C4-2B (cell line): ENCODE measurements at regions not wholly inside any gene's neighbourhood (a gene's known extent, or its start where the extent isn't known, plus 50 kb on each side); places are given as distances from the start of the nearest gene placed in this dataset.

ENCODE experiments used
- H3K27ac ChIP-seq: fragments of 450-650 bp; 2 replicates; pipeline ENCODE4 v1.5.1; 2017
- CTCF ChIP-seq: fragments of 450-650 bp; conservative IDR thresholded peaks from 2 replicates; pipeline ENCODE4 v1.5.1; 2017; ENCODE audit warnings: mild to moderate bottlenecking
- ZFX ChIP-seq: fragments of 450-650 bp; IDR thresholded peaks from 2 replicates; pipeline ENCODE4 v1.6.1; 2017

GRCh38 chr2:128404709-128405466, 86.2 kb upstream of the HS6ST1 start:
- no peak overlapping the region for H3K27ac ChIP-seq
- TF ChIP-seq CTCF (no peak), ZFX (no peak)

GRCh38 chr2:128405467-128405900, 86.8 kb upstream of the HS6ST1 start:
- TF ChIP-seq CTCF (no peak), ZFX (no peak)

GRCh38 chr2:128405981-128406613, 87.4 kb upstream of the HS6ST1 start:
- TF ChIP-seq CTCF (no peak), ZFX (no peak)
- H3K27ac ChIP-seq = no peak overlapping the region

More at GRCh38 chr2:128405467-128405900, 86.8 kb upstream of the HS6ST1 start:
- no peak overlapping the region for H3K27ac ChIP-seq

GRCh38 chr2:128406736-128407554, 88.3 kb upstream of the HS6ST1 start:
- no peak for TF ChIP-seq ZFX
- H3K27ac ChIP-seq = no peak overlapping the region

- no peak overlapping the region for H3K27ac ChIP-seq
- no peak for TF ChIP-seq CTCF
- no peak for TF ChIP-seq ZFX
Measured at GRCh38 chr2:128408349-128409305, 90.0 kb upstream of the HS6ST1 start.

GRCh38 chr2:128409326-128410034, 90.8 kb upstream of the HS6ST1 start:
- no peak for TF ChIP-seq CTCF
- no peak for TF ChIP-seq ZFX
- no peak overlapping the region for H3K27ac ChIP-seq
